GM19438 (cell line): ENCODE measurements at regions not wholly inside any gene's neighbourhood (a gene's known extent, or its start where the extent isn't known, plus 50 kb on each side); places are given as distances from the start of the nearest gene placed in this dataset.
A peak's percentile ranks its signal among the peaks of the same experiment; 100 is the strongest.

Experiments
- ATAC-seq: cut with Tn5 transposase; IDR thresholded peaks from one replicate; pipeline ENCODE4 v1.9.1; 2021; ENCODE audit warnings: low read depth; ENCODE audit not compliant: unreplicated experiment

DNA sequence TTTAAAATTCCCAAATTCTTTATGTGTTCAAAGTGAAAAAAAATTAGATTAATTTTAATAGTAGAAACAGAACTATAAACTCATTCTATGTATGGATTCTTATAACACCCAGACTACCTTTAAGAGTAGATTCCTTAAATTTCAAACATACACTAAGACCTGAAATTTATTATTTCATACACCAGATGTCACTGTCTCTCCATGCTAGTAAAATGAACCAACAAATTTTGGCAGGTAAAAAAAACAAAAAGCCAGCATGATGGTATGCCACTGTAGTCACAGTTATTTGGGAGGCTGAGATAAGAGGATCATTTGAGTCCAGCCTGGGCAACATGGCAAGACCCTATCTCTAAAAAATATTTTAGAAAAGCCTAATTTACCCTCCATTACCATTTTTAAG lies 461.3 kb upstream of the NAALADL2 start:
- ATAC-seq: no peak

DNA sequence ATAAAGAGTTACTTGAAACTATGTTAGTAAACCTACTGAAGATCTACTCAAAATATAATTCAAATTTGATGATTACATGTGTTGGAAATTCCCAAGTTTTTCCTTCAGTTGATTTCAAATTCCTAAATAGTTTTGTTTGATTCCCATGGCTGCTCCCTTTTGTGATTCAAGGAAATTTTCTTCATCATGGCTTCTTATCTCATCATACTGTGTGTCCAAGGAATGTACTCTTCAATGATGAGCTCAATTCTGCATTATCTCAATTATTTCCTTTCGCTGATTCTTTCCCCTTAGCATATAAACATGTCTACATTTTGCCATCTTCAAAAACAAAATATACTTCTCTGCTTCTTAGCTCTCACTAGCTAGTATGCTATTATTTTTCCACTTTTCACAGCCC lies 460.4 kb upstream of the NAALADL2 start:
- no peak for ATAC-seq

DNA sequence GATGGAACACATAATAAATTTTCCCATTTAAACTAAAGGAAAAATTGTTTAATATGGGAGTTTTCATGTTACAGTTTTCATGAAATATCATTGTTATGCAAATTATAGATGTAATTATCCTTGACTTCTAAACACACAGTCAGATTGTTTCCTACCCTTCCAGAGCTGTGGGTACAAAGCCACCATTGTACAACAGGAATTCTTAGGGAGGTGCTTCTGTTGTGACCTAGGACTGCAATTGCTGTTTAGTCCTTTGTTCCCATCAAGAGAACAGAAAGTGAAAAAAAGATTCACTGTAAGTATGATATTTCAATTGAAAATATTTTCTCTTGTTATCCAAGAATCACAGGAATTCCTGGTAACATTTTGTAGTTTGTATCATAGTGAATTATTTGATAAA lies 455.3 kb upstream of the NAALADL2 start:
- no peak for ATAC-seq

DNA sequence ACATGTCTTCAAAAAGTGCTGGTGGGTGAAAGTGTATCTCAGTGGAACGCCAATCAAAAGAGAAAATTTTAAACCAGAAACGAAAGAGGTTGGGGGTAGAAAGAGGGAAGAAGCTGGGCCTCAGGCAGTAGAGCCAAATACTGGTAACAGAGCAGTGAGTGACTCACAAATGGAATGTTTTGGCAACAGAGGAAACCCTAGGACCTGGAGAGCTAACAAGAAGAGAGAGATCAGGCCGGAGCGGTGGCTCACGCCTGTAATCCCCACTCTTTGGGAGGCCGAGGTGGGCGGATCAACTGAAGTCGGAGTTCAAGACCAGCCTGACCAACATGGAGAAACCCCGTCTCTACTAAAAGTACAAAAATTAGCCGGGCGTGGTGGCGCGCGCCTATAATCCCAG lies 450.8 kb upstream of the NAALADL2 start:
- ATAC-seq: no peak

DNA sequence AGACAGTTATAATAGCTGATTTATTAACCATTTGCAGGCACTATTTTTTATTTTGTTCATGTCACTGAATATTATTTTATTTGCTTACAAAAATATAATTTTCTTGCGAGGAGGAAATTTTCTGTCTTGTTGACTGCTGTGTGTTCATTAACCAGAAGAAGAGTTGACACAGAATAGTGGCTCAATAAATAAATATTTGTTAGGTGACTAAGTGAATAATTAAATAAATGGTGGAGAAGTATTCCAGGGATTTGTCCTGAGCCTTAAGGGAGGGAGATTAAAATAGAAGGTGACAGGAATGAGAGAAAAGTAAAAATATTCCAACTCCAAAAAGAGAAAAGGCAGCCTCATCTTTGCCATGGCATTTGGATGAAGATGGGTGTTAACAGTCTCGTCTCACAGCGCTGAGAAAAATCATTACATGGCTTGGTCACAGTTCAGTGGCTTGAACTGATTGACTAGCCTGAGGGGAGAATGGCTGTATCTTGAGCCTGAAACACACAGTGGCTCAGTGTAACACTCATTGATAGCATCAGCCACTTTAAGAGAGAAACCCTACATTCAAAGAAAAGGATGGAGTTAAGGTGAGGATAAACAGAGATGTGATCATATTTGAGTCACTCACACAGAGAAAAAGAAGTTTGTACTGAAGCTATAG lies 449.9 kb upstream of the NAALADL2 start:
- no peak for ATAC-seq

DNA sequence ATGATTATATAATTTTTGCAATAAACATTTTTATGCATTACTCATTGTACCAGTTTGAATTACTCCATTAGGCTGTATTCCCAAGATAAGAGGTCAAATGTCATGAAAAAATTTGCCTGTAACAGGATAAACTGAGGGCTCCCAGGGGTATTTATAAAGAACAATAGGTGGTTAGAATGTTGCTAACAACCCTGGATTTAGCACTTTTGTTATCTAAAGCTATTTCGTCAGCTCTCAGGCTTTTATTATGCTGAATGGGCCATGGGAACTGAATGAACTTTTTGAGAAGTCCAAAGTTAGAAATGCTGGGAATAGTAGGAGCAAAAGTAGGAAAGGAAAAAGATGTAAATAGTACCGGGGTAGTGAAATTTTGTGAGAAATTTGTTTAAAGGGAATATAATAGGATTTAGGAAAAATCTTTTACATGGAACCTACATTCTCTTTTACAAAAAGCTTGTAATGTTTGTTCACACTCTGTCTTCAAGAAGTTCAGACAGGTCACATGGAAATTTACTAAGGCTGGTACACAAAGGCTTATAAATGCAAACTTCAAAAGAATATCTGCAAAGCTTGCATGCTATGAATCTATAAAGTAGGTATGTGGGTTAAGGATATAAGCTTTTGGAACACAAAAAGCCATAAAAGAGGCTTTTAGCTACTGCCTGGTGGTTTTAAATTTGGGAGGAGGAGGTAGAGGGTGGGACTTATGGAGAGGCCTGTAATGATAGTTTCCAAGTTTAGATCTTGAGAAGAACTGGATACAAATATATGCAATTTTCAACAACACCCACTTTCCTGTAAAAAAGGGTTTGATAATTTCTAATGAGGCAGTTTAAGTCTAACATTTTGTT lies 445.8 kb upstream of the NAALADL2 start:
- no peak for ATAC-seq

DNA sequence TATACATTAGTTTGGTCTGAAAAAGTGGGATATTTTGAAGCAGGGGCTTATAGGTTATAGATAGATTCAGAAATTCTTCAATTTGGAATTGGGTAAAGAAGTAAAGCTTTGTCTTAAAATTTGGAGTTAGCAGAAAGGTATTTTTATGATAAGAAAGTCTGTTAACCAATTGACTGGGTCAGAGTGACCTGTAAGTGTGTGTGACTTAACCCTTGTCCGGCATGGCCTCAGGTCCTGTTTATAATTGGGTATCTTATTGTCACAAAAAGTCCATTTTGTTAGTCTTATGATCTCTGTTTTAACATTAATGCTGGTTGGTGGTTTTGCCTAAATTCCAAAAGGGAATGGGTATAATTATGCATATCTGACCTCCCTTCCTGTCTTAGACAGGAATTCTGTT lies 444.2 kb upstream of the NAALADL2 start:
- ATAC-seq: no peak

DNA sequence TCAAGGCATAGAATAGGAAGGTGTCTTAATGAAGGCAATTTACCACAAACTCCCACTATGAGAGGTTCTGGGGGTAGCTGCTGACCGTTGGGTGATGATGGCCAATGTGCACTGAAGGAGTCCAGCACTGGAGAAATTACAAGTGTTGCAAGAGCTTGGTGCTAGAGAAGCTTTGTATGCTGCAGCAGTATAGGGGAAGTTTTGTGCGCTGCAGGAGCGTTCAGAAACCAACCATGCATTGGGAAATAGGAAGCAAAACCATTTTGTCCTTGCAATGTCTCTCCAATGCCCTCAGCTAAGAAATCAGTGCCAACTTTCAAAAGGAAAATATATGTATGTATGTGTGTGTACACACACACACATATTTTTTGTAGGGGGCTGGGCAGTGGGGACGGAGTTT lies 441.6 kb upstream of the NAALADL2 start:
- no peak for ATAC-seq

DNA sequence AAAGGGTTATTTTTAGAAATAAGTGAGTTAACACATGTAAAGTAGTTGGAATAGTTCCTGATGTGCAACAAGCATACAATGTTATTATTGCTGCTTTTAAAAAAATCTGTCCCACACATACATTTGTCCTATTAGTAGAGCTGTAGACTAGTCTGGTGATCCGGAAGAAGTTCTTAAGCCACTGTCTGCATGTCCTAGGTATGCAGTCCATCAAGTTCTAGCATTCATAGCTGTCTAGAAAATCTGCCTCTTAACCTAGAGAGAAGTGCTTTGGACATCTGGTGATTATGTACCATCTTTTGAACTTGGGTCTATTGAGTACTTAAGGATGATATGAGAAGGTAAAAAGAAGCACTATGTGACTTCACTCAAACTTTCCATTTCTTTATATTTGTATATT lies 439.9 kb upstream of the NAALADL2 start:
- ATAC-seq: no peak

DNA sequence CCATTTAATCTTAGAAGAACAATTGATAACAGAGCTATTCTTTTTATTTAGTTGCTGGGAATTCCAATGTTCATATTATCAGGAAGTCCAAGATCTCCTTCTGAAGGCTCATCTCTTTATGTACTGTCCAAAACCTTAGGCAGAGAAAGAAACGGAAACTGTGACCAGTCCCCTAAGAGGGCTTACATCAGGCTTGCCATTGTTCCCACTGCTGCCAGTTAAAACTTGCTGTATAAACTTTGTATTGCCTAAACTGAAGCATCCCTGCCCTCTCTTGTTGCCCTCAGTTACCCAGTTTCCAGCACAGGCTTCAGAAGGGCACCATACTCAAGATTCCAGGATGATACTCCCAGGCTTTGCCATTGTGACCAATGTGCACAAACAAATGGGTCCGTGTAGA lies 435.2 kb upstream of the NAALADL2 start:
- no peak for ATAC-seq

DNA sequence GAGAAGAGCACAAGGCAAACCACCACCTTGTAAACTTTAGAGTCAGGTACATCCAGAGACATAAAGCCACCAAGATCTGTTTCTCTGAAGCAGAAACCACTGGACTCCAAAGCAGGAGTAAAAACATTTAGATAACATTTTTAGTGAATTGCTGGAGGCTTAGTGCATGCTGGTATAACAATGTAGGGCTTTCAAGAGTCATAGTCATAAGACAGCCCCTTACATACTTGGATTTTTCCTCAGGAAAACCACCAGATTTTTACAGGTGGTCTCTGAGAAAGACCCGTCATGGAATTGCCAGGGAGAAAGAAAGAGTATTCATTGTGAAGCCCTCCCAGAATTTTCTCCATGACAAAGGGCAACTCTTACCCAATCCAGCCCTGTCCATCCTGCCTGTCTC lies 434.5 kb upstream of the NAALADL2 start:
- ATAC-seq: no peak

DNA sequence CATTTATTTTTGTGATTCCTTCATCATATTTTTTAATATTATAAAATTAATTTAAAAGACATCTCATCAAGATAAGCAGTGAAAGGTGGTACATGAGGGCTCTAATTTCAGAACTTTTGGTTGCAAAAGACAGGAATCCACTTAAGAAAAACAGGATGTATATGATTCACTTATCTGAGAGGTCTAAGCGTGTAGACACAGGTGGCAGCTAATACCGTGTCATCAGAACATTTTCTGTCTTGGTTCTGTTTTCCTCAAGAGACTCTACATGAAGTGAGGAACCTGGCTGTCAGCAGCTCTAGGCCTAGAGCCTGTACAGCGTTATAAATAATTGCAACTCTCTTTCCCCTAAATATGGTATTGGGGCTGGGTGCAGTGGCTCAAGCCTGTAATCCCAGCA lies 433.7 kb upstream of the NAALADL2 start:
- ATAC-seq: no peak

DNA sequence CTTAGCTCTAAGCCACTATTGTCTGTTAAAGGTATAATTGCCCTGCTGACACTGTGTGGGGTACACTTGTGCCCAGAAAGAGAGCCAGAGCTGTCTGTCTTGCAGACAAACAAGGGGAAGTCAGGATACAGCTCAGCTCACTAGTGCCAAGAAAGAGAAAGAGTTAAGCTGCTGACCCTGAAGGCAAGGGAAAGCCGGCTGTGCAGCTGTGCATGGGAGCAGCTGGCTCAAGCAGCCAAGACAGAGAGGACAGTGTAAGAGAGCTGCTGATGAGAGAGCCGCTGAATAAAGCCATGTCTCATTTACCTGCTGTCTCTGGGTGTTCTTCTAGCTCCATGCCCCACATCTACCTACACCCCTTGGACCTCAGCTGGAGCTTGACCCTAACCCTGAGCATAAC lies 428.1 kb upstream of the NAALADL2 start:
- ATAC-seq: no peak

DNA sequence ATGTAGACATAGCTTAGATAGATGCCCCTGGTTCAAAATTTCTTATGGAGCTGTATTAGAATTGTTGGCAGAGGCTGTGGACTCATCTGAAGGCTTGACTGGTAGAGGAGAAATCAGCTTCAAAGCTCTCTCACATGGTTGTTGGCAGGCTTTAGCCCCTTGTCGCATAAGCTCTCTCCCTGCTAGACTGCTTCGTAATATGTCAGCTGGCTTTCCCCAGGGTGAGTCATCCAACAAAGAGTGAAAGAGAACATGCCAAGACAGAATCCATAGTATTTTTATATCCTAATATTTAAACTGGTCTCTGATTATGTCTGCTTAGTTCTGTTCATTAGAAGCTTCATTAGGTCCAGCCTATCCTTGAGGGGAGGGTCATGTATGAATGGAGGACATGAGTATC lies 427.4 kb upstream of the NAALADL2 start:
- no peak for ATAC-seq

DNA sequence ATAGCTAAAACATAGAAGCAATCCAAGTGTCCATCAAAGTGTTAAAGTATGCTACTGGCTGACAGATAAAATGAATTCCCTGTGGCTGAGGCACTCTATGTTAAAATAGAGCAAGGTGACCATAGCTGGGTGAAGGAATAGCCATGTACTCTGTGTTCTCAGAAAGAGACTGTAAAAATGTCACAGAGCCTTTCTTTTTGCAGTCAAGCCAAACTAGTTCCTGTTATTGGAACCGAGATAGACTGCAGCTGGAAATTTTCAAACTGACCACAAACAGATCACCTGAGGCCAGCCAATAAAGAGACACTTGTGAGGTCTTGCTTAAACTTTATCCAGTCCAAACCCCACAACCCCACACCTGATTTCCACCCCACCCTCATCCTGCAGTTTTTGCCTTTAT lies 422.8 kb upstream of the NAALADL2 start:
- no peak for ATAC-seq

DNA sequence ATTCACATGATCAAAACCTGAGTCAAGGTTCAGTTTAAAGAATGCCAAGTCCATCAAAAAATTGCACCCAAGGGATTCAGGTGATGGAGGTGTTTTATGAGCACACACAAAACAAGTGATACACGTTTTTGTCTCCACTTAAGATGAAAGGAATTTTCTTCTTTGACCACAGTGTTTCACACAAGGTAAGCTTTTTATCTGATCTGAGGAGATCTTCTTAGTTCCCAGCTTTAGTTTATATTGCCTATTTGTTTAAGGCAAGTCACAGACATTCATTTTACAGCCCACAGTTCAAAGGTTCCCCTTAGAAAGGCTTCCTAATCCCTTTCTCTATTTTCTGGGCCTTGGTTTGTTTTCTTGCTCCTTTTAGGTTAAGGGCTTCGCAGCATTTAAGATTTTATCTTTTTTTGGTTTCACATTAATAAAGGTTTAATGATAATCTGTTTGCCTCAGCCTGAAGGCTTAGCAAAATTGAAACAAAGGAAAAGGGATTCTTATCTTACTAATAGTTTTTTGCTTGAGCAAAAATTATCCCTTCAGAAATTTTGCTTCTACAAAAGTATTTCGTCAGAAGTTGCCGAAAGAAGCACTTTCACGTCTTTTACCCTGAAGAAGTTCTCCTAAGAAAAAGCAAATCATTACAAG lies 420.5 kb upstream of the NAALADL2 start:
- no peak for ATAC-seq

DNA sequence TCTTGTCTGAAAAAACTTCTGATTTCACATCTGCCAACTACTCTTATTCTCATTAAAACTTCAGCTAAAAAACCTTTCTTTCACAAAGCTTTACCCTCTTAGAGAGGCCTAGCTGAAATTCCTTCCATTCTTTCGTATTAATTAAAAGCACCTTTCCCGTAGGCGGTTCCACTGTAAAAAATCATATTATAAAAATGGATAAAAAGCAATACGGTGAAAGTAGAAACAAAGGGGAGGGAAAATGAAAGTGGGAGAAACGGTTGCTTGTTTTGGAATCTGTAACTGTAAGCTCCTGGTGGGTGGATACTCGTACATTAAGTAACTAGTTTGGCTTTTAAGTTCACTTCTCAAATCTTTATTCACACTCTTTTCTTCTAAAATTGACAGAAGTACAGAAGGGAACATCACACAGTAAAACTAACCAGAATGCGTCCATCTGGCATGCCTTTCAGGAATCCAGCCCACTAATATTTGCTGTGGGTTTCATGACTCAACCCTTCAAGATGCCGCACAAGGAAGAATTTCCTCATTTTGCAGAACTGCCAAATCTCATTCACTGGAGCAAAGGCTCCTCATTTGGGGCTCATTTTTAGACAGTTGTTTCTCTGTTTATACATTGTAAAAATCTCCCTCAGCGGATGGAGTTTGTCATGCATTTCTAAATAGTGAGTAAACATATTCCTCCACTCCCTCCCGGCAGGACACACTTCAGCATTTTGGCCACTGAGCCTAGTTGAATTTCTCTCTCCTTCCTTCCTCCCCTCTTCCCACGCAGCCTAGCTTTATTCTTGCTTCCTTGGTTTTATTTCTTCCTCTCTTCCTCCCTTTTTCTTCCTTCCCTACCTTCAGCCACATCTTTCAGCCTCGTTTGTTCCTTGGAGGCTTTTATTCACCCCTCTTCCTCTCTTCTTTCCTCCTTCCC lies 419.5 kb upstream of the NAALADL2 start:
- no peak for ATAC-seq

DNA sequence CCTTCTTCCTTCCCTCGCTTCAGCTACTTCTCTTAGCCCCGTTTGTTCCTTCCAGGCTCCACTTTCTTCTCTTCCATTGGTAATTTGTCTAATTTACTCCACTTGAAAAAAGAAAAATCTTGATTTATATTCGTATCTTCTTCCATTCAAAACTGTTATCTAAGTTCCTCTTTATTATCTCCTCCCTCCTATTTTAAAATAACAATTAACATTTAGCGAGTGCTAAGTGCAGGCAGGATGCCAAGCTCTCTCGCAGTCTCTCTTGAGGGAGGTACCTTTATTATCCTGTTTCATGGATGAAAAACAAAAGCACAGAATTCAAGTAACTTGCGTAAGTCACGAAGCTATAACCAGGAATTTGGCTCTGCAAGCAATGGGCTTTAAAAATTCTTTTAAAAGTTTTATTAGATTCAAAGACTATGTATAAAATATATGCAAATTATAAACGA lies 418.9 kb upstream of the NAALADL2 start:
- ATAC-seq: no peak

DNA sequence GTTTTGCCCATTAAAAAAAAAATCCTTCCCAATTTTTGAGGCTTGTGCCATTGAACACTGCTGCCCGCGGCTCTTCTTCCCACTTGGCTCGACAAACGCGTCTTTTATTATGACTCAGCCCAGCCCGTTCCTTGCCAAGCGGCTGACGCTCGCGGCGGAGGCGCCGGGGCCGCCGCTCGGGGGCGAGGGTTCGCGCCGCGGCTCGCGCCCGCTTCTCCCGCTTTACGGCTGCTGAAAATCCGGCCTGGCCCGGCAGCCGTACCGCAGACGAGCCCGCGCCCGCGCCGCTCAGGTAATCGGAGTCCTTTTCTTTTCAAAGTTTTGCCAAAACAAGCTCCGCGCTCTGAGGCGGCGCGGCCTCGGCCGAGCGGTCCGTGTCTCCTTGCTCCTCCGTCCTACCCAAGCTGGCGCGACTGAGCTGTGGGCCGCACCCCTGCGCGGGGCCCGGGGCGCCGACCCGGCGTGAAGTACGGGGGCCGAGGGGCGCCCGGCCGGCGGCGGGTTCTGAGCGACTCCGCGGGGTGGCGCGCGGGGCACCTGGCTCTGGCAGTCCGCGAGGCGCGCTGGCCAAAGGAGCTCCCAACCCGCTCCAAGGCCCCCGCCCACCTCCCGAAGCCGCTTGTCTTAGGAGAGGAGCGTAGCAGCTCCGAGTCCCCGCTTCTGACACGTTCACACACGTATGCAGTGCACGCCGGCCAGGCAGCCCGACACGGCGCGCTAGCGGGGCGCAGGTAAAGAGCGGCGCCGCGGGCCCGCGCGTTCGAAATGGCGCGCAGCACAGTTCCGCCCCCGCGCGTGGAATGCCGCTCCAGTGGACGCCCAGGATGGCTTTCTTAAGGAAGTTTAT lies 418.2 kb upstream of the NAALADL2 start:
- ATAC-seq: peak; percentile 75
